Prostate gland (tissue), 2 donors: ENCODE measurements at regions not wholly inside any gene's neighbourhood (a gene's known extent, or its start where the extent isn't known, plus 50 kb on each side); places are given as distances from the start of the nearest gene placed in this dataset.

Source experiments
- DNase-seq: peaks from one replicate; pipeline ENCODE4 v3.0.0-alpha.2; 2019; ENCODE audit warnings: low spot score
- H3K27ac ChIP-seq, 2 donors: fragments of 200-600 bp; sonication (generic); 2 replicates each; pipeline ENCODE4 v1.5.1; 2017 to 2019
- H3K27me3 ChIP-seq: fragments of 200-600 bp; sonication (generic); replicated peaks from 2 replicates; pipeline ENCODE4 v1.5.1; 2019; ENCODE audit not compliant: insufficient read depth
- H3K36me3 ChIP-seq, 2 donors: fragments of 200-600 bp; sonication (generic); 1 replicate in 1 of 2; 2 replicates in 1 of 2; pipeline versions ENCODE4 v1.5.1 to v1.8.1; 2017 to 2019
- H3K4me1 ChIP-seq: fragments of 200-600 bp; sonication (generic); replicated peaks from 2 replicates; pipeline ENCODE4 v1.5.1; 2019
- H3K4me3 ChIP-seq, 2 donors: fragments of 200-600 bp; sonication (generic); 2 replicates each; pipeline ENCODE4 v1.5.1; 2017 to 2019
- H3K9me3 ChIP-seq: fragments of 200-600 bp; sonication (generic); 2 replicates; pipeline ENCODE4 v1.5.1; 2017
- POLR2A ChIP-seq: fragments of 450-650 bp; IDR thresholded peaks from one replicate; pipeline ENCODE4 v1.6.1; 2016; ENCODE audit warnings: antibody characterized with exemption, mild to moderate bottlenecking
- POLR2AphosphoS5 ChIP-seq: sonication (generic); formaldehyde crosslinking; IDR thresholded peaks from one replicate; pipeline ENCODE4 v1.6.1; 2017; ENCODE audit warnings: antibody characterized with exemption
- WGBS: methylation state at CpG from one replicate; pipeline ENCODE4 v1.1.5; 2018; 5-methylcytosine and 5-hydroxymethylcytosine counted together
- intact Hi-C: fragments of 100-400 bp; cut with DNase I; formaldehyde crosslinking; loops from one replicate; pipeline ENCODE4 v1.14.2; 2022
- TF ChIP-seq, protein P1 (sequence below), 4 experiments: fragments of 200-600 bp in 2 of 4; fragments of 450-650 bp in 2 of 4; sonication (generic) in 2 of 4; IDR thresholded peaks; 1 replicate in 3 of 4; 2 replicates in 1 of 4; pipeline ENCODE4 v1.5.1; 2016 to 2019; ENCODE audit warnings: antibody characterized with exemption in 4 of 4, mild to moderate bottlenecking in 2 of 4, moderate library complexity in 2 of 4

DNA sequence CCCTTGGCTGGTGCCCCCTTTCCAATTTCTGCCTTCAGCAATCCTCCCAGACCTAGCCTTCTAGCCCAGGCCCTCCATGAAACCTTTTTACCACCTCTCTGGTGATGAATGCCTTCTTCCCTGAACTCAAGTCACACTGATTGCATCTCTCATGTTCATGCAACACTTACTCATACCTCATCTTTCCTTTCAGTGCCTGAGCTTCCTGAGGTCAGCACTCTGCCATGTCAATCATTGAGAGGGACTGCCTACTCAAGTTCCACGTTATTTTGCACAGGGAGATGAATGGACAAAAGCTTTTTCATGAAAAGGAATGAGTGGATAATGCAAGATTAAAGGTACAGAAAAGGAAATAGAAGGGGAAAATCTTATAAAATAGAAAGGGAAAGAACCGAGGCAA is 60.1 kb upstream of the PLEKHG1 start:
- no peaks in the 10 kb centered on the region for H3K36me3 ChIP-seq
- H3K27me3 ChIP-seq, result no peaks in the 10 kb centered on the region
- TF ChIP-seq POLR2AphosphoS5 (no peak), POLR2A (no peak)
- TF ChIP-seq, protein P1, sequence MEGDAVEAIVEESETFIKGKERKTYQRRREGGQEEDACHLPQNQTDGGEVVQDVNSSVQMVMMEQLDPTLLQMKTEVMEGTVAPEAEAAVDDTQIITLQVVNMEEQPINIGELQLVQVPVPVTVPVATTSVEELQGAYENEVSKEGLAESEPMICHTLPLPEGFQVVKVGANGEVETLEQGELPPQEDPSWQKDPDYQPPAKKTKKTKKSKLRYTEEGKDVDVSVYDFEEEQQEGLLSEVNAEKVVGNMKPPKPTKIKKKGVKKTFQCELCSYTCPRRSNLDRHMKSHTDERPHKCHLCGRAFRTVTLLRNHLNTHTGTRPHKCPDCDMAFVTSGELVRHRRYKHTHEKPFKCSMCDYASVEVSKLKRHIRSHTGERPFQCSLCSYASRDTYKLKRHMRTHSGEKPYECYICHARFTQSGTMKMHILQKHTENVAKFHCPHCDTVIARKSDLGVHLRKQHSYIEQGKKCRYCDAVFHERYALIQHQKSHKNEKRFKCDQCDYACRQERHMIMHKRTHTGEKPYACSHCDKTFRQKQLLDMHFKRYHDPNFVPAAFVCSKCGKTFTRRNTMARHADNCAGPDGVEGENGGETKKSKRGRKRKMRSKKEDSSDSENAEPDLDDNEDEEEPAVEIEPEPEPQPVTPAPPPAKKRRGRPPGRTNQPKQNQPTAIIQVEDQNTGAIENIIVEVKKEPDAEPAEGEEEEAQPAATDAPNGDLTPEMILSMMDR (IDR thresholded peaks at IDR 0.05), result no peak
- WGBS, result 72% methylated on average over 2 of the region's 2 CpGs
- H3K9me3 ChIP-seq, result no peaks in the 10 kb centered on the region
- H3K27ac ChIP-seq, result no peak overlapping the region
- H3K4me1 ChIP-seq, result no peaks in the 10 kb centered on the region
- no peak for DNase-seq
- H3K4me3 ChIP-seq, result no peak overlapping the region
- intact Hi-C loops, result no loop called here

DNA sequence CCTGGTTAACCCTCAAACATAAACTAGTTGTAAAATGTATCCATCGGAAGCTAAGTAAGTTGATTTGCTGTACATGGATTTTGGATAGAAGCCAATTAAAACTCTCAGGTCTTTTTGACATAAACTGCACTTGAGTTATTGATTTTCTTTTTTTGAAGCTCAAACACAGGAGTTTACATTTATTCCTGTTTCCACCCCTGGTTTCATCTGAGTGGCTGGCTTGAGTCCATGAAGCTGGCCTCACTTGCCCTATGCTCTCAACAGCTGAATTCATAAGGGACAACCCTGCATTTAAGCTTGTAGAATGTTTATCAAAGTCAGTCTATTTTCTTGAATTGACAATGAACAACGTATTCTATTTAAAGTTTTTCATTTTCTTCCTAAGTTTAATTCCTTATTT is 58.1 kb upstream of the PLEKHG1 start:
- H3K36me3 ChIP-seq, result no peaks in the 10 kb centered on the region
- no peaks in the 10 kb centered on the region for H3K4me1 ChIP-seq
- H3K4me3 ChIP-seq, result no peak overlapping the region
- no peak for TF ChIP-seq POLR2AphosphoS5
- TF ChIP-seq, protein P1 (IDR thresholded peaks at IDR 0.05), result no peak
- no peak for TF ChIP-seq POLR2A
- no peaks in the 10 kb centered on the region for H3K9me3 ChIP-seq
- 45% methylated on average over 2 of the region's 2 CpGs for WGBS
- DNase-seq, result no peak
- no peaks in the 10 kb centered on the region for H3K27me3 ChIP-seq
- no peak overlapping the region for H3K27ac ChIP-seq
- intact Hi-C loops, result no loop called here

DNA sequence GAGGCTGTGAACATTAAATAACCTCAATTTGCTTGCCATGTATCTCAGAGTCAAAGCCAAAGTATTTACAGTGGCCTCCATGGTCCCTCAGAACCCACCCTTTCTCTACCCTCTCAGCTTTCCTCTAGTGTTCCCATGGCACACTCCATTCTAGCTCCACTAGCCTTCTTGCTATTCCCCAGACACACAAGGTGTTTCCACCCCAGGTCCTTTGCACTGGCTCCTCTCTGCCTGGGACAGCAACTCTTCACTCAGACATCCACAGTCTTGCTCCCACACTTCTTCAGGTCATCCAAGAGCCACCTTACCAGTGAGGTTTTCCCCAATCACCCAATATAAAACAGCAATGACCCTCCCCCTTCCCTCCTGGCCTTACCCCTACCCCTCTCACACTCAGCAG is 56.5 kb upstream of the PLEKHG1 start:
- TF ChIP-seq, protein P1 (IDR thresholded peaks at IDR 0.05), result no peak
- TF ChIP-seq POLR2AphosphoS5 (no peak), POLR2A (no peak)
- Histone ChIP-seq H3K27me3 (no peaks in the 10 kb centered on the region), H3K9me3 (no peaks in the 10 kb centered on the region), H3K27ac (no peak overlapping the region), H3K36me3 (no peaks in the 10 kb centered on the region), H3K4me1 (no peaks in the 10 kb centered on the region), H3K4me3 (no peak overlapping the region)
- no peak for DNase-seq
- intact Hi-C loops, result no loop called here

DNA sequence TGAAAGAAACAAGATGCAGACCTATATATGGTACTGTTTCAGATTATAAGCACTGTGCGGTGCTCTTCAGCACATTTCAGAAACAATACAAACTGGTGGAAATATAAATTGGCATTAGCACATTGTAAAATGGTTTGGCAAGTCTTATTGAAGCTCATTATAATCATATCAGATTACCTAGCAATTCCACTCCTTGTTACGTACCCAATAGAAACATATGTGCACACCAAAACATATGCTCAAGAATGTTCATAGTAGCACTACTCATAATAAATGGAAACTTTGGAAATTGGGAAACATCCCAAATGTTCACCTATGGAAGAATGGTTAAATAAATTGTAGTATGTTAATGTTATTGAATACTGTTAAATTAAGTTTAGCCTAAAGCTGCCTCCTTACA is 54.9 kb upstream of the PLEKHG1 start:
- intact Hi-C loops, result no loop called here
- H3K9me3 ChIP-seq, result no peaks in the 10 kb centered on the region
- TF ChIP-seq, protein P1 (IDR thresholded peaks at IDR 0.05), result no peak
- TF ChIP-seq POLR2A, result no peak
- no peak for TF ChIP-seq POLR2AphosphoS5
- no peak for DNase-seq
- no peaks in the 10 kb centered on the region for H3K27me3 ChIP-seq
- H3K4me3 ChIP-seq, result no peak overlapping the region
- 92% methylated on average over 2 of the region's 2 CpGs for WGBS
- no peak overlapping the region for H3K27ac ChIP-seq
- no peaks in the 10 kb centered on the region for H3K36me3 ChIP-seq
- no peaks in the 10 kb centered on the region for H3K4me1 ChIP-seq

DNA sequence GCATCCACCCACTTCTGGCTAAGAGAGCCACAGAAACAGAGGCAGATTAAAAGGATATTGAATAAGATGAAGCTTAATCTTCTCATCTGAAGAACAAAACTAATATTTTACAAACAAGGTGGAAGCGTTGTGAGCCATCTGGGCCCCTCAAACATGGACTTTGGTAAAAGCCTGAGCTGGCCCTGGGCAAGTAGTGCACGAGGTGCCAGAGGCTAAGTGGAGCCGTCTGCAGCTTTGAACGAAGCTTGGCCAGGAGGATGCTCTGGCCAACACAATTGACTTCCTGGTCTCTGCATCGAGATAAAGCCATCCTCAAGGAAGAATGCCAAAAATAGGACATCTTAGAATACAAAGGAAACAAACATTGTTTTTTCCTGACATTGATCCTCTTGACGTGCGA is 53.2 kb upstream of the PLEKHG1 start:
- TF ChIP-seq POLR2A (no peak), POLR2AphosphoS5 (no peak)
- TF ChIP-seq, protein P1 (IDR thresholded peaks at IDR 0.05), result no peak
- no peaks in the 10 kb centered on the region for H3K9me3 ChIP-seq
- intact Hi-C loops, result no loop called here
- no peak overlapping the region for H3K27ac ChIP-seq
- no peak for DNase-seq
- no peak overlapping the region for H3K4me3 ChIP-seq
- WGBS, result 37% methylated on average over 7 of the region's 7 CpGs
- no peaks in the 10 kb centered on the region for H3K36me3 ChIP-seq
- H3K27me3 ChIP-seq, result no peaks in the 10 kb centered on the region
- H3K4me1 ChIP-seq, result no peaks in the 10 kb centered on the region
